GM19035 (cell line): ENCODE measurements at regions not wholly inside any gene's neighbourhood (a gene's known extent, or its start where the extent isn't known, plus 50 kb on each side); places are given as distances from the start of the nearest gene placed in this dataset.

Source experiments
- ATAC-seq: cut with Tn5 transposase; IDR thresholded peaks from one replicate; pipeline ENCODE4 v1.9.1; 2021; ENCODE audit not compliant: unreplicated experiment

- ATAC-seq: no peak
Observed at GRCh38 chr5:147036691-147037245, 158.2 kb upstream of the PPP2R2B start.

GRCh38 chr5:147037515-147038205, 159.1 kb upstream of the PPP2R2B start:
- no peak for ATAC-seq

GRCh38 chr5:147040856-147041255, 162.3 kb upstream of the PPP2R2B start:
- ATAC-seq: no peak

DNA sequence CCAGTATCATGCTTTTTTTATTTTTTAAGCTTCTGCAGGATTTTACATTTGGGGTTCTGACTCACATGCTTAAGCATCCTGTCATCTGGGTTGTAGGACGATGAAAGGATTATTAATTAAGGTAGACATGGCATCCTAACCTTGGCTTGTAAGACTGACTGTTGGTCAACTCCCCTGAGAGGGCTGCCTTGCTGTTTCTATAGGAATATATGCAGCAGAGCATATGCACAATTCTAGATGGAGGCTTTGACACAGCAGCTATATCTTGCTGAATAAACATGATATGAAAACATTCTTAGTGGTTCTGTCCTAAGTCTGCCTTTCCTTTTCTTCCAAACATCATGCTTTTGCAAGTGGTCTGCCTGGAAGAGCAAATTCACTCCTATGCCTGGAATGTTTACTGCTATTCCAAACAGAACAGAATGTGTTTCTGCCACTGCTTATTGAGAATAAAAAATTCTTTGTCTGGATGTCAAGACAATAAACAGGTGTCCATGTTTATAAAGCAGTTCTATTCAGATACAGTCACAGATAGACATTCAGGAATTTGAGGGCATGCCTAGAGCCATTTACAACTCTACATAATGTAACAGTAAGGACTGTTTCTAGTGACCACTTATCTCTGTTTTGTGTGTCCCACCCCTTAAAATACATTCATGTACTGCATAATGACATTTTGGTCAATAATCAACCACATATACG, 166.2 kb upstream of the PPP2R2B start:
- no peak for ATAC-seq

DNA sequence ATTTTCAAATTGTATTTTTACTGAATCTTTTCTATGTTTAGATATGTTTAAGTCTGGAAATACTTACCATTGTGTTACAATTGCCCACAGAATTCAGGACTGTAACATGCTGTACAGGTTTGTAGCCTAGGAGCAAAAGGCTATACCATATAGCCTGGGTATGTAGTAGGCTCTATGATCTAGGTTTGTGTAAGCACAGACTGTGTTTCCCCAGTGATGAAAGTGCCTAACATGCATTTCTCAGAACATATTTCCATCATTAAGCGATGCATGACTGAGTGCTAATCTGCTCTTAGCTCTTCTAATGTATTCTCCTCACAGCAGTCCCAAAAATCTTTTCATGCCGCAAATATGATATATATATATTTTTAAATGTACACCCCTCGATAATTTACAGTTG, 166.7 kb upstream of the PPP2R2B start:
- no peak for ATAC-seq

DNA sequence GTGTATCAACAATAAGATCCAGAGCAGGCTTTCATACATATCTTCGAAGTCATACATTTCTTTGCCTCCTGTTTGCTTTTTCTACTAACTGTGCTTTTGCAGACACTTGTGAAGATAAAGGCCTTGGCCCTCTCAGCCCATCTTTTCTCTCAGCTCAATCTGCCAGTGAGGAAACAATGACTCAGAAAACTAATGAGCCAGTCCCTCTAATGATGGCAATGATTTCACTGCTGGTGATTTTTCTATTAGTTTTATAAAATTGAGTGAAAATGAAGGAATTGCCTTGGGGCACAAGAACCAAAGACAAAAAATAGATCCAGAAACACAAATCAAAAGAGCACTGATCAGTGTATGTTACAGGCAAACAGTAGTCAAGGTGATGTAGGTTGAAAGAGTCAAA, 167.7 kb upstream of the PPP2R2B start:
- ATAC-seq: no peak

DNA sequence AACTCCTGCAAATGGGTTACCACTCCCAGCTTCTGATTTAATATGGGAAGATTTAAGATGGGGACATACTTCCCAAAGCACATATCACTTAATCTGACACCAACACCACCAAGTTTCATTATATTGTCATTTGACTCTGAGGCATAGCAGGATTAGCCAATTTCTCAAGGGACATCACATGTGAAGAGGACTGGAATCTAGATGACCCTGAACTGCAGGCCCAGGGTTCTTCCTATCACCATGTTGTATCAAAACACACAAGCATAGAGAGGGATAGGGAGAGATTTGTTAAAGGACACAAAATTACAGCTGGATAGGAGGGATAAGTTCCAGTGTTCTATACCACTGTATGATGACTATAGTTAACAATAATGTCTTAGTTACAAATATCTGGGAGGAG, 168.3 kb upstream of the PPP2R2B start:
- ATAC-seq: no peak

GRCh38 chr5:147049764-147050163, 171.2 kb upstream of the PPP2R2B start:
- ATAC-seq: no peak

DNA sequence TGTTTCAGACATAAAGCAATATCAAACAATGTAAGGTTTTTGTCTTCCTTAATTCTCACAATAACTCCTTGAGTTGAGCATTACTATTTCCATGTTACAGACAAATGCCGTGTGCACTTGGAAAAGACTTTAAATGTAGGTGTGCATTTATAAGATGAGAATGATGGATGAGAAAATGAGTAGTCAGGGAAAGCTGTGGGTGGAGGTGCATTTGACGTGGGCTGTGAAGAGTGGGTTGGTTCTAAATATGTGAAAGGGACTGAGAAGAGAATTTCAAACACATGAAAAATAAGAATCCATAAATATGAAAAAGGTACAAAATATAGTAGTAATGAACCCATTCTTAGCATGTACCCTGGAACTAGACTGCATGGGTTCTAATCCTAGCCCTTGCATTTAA, 171.6 kb upstream of the PPP2R2B start:
- no peak for ATAC-seq

GRCh38 chr5:147051193-147051592, 172.6 kb upstream of the PPP2R2B start:
- ATAC-seq: no peak

DNA sequence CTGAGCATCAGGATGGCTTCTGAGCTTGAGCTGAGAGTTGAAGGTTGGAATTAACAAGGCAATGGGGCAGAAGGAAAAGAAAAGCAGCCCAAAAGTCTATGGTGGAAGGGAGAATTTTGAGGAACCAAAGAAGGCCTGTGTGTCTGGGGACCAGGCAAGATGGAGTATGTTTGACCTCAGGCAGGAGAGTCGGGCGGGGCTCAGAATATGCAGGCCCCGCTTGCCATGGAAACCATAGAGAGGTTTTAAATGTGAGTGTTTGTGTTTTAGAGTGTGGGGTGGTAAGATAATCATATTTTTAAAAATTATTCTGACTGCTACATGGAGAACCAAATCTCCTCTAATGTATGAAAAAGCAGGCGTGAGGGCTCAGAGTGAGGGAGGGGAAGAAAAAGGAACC, 174.0 kb upstream of the PPP2R2B start:
- no peak for ATAC-seq

DNA sequence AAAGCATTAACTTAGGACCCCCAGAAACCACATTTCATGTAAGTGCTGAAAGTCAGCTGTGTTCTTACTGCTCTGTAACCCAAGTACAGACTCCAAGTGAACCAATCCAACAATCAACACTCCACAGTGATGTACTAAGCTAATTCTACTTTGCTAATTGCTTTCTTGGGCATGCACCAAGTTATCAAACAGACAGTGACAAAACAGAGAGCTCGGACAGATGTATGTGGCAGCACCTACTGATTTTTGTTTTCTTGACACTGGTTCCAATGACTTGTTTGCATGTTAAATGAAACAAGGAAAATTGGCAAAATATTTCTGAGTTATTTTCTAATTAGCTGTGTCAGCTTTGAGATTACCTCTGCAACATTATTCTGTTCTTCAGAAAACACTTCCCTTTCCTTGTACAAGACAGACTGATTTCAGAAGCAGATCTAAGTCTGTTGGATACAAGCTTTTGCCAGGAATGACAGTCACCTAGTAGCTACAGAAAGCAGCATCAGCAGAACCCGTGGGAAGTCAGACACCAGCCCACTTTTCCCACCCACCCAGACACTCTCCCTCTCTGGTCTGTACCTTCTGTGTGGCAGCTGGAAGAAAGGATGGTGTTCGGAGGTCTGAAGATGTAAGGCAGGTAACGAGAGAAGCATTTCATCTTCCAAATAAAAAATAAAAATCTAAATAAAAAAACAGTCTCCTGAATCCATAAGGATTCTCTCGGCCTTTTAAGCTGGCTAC, 176.7 kb upstream of the PPP2R2B start:
- no peak for ATAC-seq

DNA sequence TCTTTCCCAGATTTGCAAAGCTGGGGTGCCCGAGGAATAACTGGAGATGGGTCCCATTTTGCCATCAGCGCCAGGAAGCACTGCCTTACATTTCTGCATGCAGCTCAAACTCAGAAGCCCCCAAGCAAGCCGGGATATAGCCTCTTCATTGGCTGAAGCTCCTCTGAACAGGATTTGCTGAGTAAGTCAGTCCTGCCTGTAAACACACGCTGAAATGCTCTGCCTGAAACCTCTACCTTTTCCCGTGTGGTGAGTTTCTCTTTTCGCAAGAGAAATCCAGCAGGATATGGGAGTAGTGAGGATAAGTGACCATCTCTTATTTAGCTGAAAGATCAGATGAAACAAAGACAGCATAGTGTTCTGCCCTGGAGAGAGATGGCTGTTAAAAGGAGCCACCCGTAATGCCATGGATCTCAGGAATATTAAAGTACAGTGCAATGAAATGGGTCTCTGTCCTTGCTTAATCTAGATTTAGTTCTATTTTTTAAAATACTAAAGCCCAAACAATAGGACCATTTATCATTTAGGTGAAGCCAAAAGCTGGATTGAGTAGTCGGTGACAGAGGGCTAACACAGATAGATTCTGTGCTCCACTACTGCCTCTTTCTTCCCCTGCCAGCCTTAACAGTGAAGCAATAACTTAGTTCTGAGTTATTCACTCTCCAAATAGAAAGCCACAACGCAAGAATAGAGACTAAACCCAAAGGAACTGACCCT, 177.5 kb upstream of the PPP2R2B start:
- ATAC-seq: no peak

DNA sequence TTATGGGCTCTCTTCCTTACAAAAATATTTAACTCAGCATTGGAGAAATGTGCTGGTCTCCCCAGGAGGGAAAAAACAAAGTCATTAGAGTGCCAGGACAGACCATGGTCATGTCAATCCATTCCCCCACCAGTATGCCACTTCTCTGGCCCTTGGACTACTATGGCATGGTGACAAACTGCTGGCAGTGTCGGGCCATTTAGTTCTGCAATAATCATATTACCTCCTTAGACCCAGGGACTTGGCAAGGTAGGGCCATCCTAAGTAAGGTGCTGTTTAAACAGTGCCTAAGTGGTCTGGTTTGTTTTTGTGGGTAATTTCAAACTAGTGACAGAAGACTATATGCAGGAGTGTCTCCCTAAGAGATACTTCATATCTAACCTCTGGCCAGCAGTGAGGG, 177.8 kb upstream of the STK32A start:
- no peak for ATAC-seq

- no peak for ATAC-seq
Observed at GRCh38 chr5:147061431-147061830, 173.4 kb upstream of the STK32A start.

DNA sequence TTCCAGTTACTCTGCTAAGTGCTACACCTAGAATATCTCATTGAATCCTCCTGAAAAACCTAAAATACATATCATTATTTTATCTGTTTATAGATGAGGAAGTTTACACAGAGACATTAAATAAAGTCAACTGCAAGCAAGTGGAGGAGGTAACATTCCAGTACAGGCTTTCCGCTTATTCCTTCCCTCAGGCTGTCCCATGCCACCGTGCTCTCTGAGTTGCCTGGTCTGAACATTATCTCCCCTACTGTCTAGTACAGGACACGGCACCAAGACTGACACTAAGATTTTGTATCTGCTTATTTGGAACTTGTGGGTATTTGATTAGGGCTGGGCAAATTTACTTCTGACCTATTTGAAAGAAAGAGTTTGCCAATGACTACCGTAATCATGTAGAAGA, 172.4 kb upstream of the STK32A start:
- ATAC-seq: no peak

DNA sequence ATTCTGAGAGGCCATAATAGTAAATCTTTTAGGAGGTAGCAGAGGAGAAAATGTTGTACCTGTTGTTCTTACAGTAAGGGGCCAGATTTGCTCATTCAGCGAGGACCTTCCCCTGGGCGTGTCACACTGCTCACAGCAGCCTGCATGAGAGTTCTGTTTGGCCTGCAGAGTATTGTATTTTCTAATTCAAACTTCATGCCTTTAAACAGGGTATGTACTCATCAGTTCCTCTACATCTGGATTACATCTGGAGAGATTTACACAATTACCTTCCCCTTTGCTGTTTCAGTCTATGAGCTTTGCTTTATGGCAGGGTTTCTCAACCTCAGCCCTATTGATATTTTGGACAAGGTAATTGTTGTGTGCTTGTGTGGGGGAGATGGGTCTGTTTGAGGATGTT, 170.9 kb upstream of the STK32A start:
- no peak for ATAC-seq

DNA sequence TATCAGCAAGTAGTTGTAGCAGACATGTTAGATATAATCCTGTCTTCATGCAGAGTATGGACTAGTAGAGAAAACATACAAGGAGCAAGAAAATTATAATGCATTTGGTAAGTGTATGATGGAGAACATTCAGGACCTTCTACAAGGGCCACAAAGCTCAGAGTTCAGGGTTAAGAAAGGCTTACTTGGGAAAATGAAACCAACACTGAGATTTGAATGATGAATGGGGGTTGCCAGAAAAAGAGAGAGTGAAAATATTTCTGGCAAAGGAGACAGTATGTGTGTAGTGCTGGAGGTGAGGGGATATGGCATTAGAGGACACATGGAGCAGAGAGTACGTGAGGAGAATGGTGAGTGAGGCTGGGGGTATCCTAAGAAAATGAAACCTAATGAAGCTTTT, 169.8 kb upstream of the STK32A start:
- ATAC-seq: peak; percentile 67

DNA sequence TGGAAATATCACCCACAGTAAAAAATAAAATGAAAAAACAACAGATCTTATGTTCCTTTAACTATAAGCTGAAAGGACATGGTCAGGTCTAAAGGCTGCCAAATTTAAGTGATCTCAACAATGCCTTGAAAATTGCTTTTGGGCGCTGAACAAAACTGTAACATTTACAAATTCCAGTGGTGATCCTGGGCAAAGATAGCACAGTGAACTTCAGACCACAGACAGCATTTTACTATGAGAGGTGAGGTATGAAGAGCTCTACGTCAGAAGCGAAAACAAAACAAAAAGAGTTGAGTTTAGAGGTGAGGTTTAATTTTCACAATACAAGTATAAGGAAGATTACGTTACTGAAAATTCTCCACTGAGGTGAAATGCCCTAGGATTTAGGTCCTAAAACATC, 165.8 kb upstream of the STK32A start:
- ATAC-seq: no peak

DNA sequence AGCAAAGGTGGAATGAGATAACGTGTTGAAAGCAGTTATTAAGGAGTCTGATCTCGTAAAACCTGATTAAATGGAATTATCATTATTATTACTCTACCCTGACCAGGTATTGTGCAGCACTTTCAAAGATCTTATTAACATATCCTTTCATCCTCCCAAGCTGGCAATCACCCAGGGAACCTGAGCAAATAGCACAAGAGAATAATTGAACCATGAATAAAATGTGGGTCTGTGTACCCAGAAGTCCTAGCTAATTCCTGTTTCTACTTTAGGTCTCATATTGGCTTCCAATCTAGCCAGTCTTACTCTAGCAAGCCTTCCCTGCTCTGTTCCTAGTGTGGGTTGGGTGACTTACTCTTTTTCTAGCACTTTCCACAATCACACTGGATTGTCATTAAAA, 162.2 kb upstream of the STK32A start:
- no peak for ATAC-seq

DNA sequence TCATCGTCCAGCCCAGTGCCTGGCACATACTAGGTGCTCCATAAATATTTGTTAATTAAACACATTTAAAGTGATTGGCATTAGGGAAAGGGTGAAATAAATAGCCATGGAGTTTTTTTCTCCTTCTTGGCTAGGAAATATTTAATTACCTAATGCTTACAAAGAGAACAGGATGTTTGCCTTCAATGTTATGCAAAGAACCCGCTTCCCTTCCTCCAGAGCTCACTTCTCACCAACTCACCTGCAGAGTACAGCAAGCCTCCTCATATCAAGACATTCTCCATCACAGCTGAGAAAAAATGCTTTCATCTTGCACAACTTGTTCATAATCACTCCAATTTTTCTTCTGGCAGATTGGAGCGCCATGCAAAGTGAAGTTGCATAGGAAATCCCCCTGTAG, 161.7 kb upstream of the STK32A start:
- ATAC-seq: no peak
